ENCODE measurements at regions not wholly inside any gene's neighbourhood (a gene's known extent, or its start where the extent isn't known, plus 50 kb on each side); places are given as distances from the start of the nearest gene placed in this dataset.

DNA sequence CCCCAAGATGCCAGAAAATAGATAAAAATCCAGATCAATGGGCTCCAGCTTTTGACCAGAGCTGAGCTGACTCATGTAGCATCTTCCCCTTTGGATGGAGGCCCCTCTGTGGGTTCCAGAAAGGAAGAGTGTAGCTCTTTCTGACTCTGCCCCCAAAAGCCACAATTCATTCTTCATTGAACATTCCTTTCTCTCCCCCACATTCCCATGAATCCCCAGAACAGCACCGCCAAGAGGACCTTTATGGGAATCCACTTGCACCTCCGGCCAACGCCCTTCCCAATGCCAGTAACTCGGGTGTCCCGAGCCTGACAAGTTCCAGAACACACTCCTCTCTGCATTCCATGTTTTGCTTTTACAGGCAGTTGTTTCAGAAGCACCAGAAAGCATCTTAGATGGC, 210.6 kb upstream of the DIO3 start:
- in situ Hi-C loops (cut with HindIII; ENCODE audit: low pct_unique_long_range_greater_than_20kb, low sequenced_read_pairs) = no loop called here
- no peak for DNase-seq (ENCODE audit: low read depth in 1 of 2, low spot score in 1 of 2)
- no peak for TF ChIP-seq JUND (IDR thresholded peaks at IDR 0.05; ENCODE audit: low read depth)

DNA sequence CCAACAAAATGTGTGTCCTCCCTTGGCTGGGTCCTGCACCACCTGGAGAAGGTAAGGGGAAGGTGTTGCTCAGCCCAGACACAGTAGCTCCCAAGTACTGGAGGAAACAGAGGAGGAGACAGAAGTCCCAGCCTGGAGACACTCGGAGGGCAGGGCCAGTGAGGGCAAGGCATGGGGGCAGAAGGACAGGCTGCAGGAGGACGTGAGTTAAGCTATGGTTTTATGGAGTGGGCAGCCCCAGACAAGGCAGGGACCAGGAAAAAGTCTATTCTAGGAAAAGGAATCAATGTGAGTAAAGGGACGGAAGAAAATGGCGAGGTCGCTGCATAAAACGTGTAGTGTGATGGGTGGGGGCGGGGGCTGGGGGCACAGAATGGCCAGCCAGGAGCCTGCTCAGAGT, 210.1 kb upstream of the DIO3 start:
- in situ Hi-C loops (cut with HindIII; ENCODE audit: low pct_unique_long_range_greater_than_20kb, low sequenced_read_pairs) = no loop called here
- no peak for DNase-seq (ENCODE audit: low read depth in 1 of 2, low spot score in 1 of 2)
- TF ChIP-seq JUND (IDR thresholded peaks at IDR 0.05; ENCODE audit: low read depth) = no peak

DNA sequence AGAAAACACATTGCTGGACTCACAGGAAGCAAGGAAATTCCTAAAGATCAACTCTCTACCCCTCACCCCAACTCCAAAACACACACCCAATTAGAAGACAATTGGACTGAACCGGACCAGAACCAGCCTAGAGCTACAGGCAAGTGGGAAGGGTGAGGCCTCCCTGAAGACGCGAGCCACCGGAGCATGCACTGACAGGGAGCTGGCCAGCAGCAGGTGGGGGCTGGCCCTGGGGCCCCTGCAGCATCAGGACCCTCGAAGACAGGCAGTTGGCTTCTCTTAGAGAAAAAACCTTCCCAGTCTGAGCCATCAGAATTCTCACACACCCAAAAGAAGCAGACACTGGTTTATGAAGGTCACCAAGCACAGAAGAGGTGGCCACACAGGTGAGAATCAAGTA, 209.5 kb upstream of the DIO3 start:
- in situ Hi-C loops (cut with HindIII; ENCODE audit: low pct_unique_long_range_greater_than_20kb, low sequenced_read_pairs) = no loop called here
- TF ChIP-seq JUND (IDR thresholded peaks at IDR 0.05; ENCODE audit: low read depth) = no peak

DNA sequence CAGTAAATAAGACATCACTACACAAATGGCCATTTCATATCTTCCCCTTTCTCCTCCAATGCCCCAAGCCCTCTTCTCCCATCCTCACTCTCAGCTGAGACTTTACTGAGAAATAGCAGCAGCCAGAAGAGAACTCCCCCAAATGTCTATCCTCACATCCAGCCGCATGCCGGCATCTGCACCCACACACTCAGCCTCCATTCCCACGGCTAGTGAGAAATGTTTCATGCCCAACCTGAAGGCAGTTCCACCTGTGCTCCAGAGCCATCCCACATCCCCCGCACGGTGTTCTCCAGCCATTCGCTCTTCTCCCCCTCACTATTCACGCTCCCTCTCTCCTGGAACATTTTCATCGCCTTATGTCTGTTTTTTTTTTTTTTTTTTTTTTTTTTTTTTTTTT, 208.7 kb upstream of the DIO3 start:
- no peak for TF ChIP-seq JUND (IDR thresholded peaks at IDR 0.05; ENCODE audit: low read depth)
- in situ Hi-C loops (cut with HindIII; ENCODE audit: low pct_unique_long_range_greater_than_20kb, low sequenced_read_pairs) = no loop called here
- DNase-seq (ENCODE audit: low read depth in 1 of 2, low spot score in 1 of 2) = no peak

More for the DNA sequence above, 209.5 kb upstream of the DIO3 start:
- DNase-seq (ENCODE audit: low read depth in 1 of 2, low spot score in 1 of 2) = no peak

DNA sequence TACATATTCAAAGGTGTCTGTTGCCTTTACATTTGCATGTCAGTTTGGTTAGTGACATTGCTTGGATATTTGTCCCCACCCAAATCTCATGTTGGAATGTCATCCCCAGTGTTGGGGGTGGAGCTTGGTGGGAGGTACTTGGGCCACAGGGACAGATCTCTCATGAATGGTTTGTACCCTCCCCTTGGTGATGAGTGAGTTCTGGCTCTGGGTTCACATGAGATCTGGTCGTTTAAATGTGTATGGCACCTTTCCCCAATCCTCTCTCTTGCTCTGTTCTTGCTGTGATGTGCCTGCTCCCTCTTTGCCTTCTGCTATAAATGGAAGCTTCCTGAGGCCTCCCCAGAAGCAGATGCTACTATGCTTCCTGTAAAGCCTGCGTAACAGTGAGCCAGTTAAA, 207.9 kb upstream of the DIO3 start:
- no peak for TF ChIP-seq JUND (IDR thresholded peaks at IDR 0.05; ENCODE audit: low read depth)
- in situ Hi-C loops (cut with HindIII; ENCODE audit: low pct_unique_long_range_greater_than_20kb, low sequenced_read_pairs) = no loop called here
- DNase-seq (ENCODE audit: low read depth in 1 of 2, low spot score in 1 of 2) = no peak

DNA sequence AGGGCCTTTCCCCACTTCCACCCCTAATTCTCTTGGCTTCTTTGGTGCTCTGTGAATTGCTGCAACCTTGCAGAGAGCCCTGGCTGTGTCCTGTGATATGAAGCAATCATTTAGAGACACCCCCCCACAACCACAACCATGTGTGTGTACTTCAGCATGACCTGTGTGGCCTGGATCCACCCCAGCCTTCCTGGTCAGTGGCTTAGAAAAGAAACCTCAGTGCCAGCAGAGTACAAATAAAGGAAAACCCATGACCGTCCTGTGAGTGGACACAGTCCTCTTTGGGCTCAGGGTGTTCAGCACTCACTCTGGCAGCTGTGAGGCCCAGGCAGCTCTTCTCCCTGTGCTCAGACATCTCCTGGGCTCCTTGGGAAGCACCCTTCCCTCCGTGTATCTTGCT, 206.6 kb upstream of the DIO3 start:
- in situ Hi-C loops (cut with HindIII; ENCODE audit: low pct_unique_long_range_greater_than_20kb, low sequenced_read_pairs) = no loop called here

DNA sequence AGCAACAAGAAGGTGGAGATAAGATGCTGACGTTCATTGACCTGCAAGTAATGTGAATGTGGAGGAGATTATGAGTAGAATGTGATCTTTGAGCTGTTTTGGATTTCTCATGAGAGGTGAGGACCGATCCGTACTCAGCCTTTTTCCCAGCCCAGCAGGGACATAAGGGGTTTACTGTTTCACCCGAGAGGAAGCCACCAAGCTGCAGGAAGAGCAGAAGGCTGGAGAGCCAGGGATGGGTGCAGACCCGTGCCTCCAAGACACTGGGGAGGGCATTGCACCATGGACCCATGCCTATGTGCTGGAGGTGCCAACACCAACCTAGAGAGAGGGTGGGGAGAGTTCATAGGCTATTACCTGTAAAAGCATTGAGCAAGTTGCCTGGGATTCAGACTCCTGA, 206.0 kb upstream of the DIO3 start:
- no peak for TF ChIP-seq JUND (IDR thresholded peaks at IDR 0.05; ENCODE audit: low read depth)
- in situ Hi-C loops (cut with HindIII; ENCODE audit: low pct_unique_long_range_greater_than_20kb, low sequenced_read_pairs) = no loop called here
- no peak for DNase-seq (ENCODE audit: low read depth in 1 of 2, low spot score in 1 of 2)

More for the DNA sequence above, 206.6 kb upstream of the DIO3 start:
- no peak for TF ChIP-seq JUND (IDR thresholded peaks at IDR 0.05; ENCODE audit: low read depth)
- DNase-seq (ENCODE audit: low read depth in 1 of 2, low spot score in 1 of 2) = no peak

DNA sequence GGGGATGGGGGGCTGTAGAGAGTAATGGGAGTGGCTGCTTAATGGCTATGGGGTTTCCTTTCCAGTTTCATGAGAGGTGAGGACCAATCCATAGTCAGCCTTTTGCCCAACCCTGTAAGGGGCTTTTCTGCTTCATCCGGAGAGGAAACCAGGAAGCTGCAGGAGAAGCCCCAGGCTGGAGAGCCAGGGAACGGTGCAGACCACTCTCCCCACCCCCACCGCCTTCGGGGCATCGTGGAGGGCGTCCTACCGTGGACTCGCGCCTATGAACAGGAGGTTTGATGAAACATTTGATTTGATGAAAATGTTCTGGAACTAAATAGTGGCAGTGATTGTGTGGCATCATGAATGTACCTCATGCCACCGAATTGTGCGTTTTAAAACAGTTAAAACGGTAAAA, 204.3 kb upstream of the DIO3 start:
- TF ChIP-seq JUND (IDR thresholded peaks at IDR 0.05; ENCODE audit: low read depth) = no peak
- DNase-seq (ENCODE audit: low read depth in 1 of 2, low spot score in 1 of 2) = no peak
- in situ Hi-C loops (cut with HindIII; ENCODE audit: low pct_unique_long_range_greater_than_20kb, low sequenced_read_pairs) = no loop called here

DNA sequence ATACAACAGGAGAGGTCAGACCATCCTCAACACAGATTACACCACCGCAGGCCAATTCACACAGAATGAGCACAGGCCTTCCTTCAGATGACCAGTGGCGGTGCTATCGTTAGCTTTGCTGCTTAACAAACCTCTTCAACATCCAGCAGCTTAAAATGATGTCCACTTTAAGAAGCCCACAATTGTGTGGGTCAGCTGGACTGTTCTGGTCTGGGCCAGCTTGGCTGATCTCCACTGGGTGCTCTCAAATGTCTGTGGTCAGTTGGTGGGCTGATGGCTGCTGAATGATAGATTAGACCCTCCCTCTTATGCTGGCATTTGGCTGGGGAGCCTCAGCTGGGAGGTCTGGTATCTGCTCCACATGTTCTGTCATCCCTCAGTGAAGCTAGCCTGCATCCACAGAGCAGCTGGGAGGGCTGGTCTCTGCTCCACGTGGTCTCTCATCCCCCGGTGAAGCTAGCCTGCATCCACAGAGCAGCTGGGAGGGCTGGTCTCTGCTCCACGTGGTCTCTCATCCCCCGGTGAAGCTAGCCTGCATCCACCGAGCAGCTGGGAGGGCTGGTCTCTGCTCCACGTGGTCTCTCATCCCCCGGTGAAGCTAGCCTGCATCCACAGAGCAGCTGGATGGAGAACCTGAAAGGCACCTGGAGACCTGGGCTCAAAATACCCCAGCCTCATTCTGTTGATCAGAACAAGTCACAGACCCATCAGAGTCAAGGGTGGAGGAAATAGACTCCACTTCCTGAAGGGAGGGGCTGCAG, 203.6 kb upstream of the DIO3 start:
- no peak for TF ChIP-seq JUND (IDR thresholded peaks at IDR 0.05; ENCODE audit: low read depth)
- DNase-seq (ENCODE audit: low read depth in 1 of 2, low spot score in 1 of 2) = no peak
- in situ Hi-C loops (cut with HindIII; ENCODE audit: low pct_unique_long_range_greater_than_20kb, low sequenced_read_pairs) = no loop called here

DNA sequence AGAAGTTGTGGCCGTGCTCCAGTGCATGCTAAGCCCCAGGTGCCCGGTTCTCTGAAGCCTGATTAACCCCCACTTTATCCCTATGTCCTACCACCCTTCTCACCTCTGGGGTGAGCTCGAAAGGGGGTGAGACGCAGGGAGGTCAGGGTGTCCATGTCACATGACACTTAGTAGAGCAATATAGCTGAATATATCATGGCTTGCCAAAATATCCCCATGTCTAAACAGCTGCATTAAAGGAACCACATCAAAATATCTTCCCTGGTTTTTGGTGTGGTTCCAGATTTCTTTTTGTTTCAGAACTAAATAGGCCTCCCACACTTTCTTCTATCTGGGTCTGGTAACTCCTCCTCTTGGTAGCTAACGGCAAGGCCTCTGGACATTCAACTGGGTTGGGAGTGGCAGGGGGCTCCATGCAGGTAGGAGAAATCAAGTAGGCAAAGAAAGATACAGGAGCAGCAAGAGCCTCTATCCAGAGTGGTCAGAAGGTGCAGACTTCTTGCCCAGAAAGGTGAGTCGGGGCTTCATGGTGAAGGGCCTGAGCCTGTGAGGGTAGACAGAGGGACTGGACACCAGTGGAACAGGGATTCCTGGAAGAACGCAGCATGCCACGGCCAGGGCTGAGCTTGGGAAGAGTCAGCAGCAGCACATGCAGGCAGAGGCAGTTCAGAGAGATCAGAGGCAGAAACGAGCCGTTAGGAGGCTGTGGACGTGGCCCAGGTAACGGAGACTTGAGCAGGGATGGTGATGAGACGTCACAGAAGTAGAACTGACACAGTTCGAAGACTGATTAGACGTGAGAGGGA, 202.8 kb upstream of the DIO3 start:
- in situ Hi-C loops (cut with HindIII; ENCODE audit: low pct_unique_long_range_greater_than_20kb, low sequenced_read_pairs) = no loop called here
- no peak for DNase-seq (ENCODE audit: low read depth in 1 of 2, low spot score in 1 of 2)

DNA sequence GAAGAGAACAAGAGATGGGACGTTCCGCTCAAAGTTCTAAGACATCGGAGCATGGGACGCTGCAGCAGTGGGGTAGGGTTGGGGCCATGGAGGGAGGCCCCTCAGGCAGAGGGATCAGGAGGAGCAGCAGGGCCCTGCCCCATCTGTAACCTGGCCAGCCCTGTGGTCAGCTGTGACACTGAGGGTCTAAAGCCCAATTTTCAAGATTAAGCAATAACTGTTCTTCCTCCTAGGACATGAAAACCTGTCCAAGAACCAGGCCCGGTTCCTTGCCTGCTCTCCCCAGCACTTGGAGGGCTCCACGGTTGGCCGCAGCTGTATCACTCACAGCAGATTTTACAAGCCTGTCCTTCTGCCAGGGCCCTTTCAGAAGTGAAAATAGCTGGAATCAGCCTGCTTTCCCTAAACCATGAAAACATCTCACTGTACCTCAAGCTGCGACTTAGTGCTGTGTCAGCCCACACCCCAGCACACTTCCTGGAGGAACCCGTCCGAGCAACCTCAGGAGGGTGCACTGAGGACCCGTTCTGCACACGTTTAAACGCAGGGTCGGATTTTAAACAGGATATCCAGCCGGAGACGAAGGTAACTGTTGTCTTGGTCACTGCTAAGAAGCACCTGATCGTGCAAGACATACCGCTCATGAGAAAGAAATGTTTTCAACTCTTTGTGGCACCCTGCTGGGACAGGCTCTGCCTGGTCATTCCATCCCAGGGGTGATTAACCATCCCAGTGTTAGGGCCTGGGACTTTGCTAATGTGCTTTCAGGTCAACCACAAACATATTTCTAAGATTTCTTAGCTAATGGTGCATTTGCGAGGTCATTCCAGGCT, 201.9 kb upstream of the DIO3 start:
- TF ChIP-seq JUND (IDR thresholded peaks at IDR 0.05; ENCODE audit: low read depth) = no peak
- in situ Hi-C loops (cut with HindIII; ENCODE audit: low pct_unique_long_range_greater_than_20kb, low sequenced_read_pairs) = no loop called here
- DNase-seq (ENCODE audit: low read depth in 1 of 2, low spot score in 1 of 2) = no peak

More for the DNA sequence above, 202.8 kb upstream of the DIO3 start:
- TF ChIP-seq JUND (IDR thresholded peaks at IDR 0.05; ENCODE audit: low read depth) = no peak

DNA sequence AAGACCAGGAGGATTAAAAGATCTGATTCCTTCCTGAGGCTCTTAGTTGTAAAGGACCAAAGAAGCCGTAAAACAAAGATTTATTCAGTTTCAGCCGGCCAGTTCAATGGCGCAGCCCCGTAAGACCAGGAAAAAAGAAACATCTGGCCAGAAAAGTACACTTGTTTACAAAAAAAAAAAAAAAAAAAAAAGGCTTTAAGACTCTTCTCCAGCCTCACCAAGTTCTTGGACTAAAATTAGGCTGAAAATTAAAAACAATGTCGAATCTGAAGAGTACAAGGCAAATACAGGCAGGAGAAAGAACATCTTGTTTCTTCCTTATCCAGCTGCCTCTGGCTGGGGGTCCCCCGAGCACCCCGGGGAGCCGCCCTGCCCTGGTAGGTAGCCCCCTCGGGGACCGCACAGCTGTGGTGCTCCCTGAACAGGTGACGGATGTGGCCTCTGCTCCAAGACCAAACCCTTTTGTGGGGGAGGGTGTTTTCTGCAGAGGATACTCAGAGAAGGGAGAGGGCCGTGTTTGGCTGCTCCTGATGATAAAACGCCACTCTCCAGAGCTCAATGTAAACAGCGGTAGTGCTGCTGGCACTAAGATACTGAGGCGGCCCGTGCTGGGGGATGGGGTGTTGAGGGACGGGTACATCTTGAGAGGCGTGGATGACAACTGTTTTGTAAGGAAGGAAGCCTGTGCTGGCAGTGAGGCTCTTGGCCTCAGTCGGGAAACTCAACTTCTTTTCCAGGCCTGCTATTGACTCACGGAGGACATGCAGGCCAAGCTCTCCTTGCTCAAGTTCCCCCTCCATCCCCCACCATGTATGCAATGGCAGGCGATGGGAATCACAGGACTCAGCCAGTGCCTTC, 201.0 kb upstream of the DIO3 start:
- in situ Hi-C loops (cut with HindIII; ENCODE audit: low pct_unique_long_range_greater_than_20kb, low sequenced_read_pairs) = no loop called here
- TF ChIP-seq JUND (IDR thresholded peaks at IDR 0.05; ENCODE audit: low read depth) = no peak
- DNase-seq (ENCODE audit: low read depth in 1 of 2, low spot score in 1 of 2) = no peak
